ENCODE measurements at regions not wholly inside any gene's neighbourhood (a gene's known extent, or its start where the extent isn't known, plus 50 kb on each side); places are given as distances from the start of the nearest gene placed in this dataset.
A peak's percentile ranks its signal among the peaks of the same experiment; 100 is the strongest.
"Not testable (repeated sequence)": the region's sequence is repeated elsewhere in the genome, so short reads cannot be mapped to it uniquely, and the experiment has no call there.

- Histone ChIP-seq H3K9me3 (no peaks in the 10 kb centered on the region), H3K4me1 (peaks cover 0 to 9% (median 0%) of the 10 kb centered on the region in 4 donors), H3K4me3 (no peak overlapping the region), H3K36me3 (no peaks in the 10 kb centered on the region), H3K27ac (replicated peaks in 1 of 4) (no peak overlapping the region), H3K27me3 (no peaks in the 10 kb centered on the region)
- WGBS: 71% methylated on average over 4 of the region's 5 CpGs
- intact Hi-C loops (cut with DNase I): no loop called here
- TF ChIP-seq POLR2AphosphoS5 (IDR thresholded peaks at IDR 0.05) (no peak), POLR2A (IDR thresholded peaks at IDR 0.05; ENCODE audit: low read depth) (no peak)
- TF ChIP-seq, protein P1, sequence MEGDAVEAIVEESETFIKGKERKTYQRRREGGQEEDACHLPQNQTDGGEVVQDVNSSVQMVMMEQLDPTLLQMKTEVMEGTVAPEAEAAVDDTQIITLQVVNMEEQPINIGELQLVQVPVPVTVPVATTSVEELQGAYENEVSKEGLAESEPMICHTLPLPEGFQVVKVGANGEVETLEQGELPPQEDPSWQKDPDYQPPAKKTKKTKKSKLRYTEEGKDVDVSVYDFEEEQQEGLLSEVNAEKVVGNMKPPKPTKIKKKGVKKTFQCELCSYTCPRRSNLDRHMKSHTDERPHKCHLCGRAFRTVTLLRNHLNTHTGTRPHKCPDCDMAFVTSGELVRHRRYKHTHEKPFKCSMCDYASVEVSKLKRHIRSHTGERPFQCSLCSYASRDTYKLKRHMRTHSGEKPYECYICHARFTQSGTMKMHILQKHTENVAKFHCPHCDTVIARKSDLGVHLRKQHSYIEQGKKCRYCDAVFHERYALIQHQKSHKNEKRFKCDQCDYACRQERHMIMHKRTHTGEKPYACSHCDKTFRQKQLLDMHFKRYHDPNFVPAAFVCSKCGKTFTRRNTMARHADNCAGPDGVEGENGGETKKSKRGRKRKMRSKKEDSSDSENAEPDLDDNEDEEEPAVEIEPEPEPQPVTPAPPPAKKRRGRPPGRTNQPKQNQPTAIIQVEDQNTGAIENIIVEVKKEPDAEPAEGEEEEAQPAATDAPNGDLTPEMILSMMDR (IDR thresholded peaks at IDR 0.05): no peak
- DNase-seq (ENCODE audit: extremely low spot score): peak; percentile 75
Measured at GRCh38 chr2:175805442-175806124, 196.5 kb downstream of the LNPK start.

GRCh38 chr2:175804122-175804521 is 197.9 kb downstream of the LNPK start:
- intact Hi-C loops (cut with DNase I): no loop called here
- no peak overlapping the region for H3K4me3 ChIP-seq
- TF ChIP-seq, protein P1 (IDR thresholded peaks at IDR 0.05): no peak
- TF ChIP-seq POLR2AphosphoS5 (IDR thresholded peaks at IDR 0.05) (no peak), EP300 (IDR thresholded peaks at IDR 0.05) (no peak), POLR2A (IDR thresholded peaks at IDR 0.05; ENCODE audit: low read depth) (no peak)

DNA sequence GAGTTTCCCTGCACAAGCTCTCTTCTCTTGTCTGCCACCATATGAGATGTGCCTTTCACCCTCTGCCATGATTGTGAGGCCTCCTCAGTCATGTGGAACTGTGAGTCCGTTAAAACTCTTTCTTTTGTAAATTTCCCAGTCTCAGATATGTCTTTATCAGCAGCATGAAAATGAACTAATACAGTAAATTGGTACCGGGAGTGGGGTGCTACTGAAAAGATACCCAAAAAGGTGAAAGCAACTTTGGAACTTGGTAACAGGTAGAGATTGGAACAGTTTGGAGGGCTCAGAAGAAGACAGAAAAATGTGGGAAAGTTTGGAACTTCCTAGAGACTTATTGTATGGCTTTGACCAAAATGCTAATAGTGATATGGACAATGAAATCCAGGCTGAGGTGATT is 205.6 kb downstream of the LNPK start:
- peaks cover 0 to 19% (median 14%) of the 10 kb centered on the region in 4 donors for H3K9me3 ChIP-seq
- H3K27ac ChIP-seq (replicated peaks in 1 of 4); DNase-seq (ENCODE audit: extremely low spot score); H3K27me3 ChIP-seq; H3K36me3 ChIP-seq; H3K4me1 ChIP-seq; H3K4me3 ChIP-seq; intact Hi-C loops (cut with DNase I): not testable (repeated sequence)
- 91% methylated on average over 2 of the region's 2 CpGs for WGBS

More at GRCh38 chr2:175804122-175804521, 197.9 kb downstream of the LNPK start:
- Histone ChIP-seq H3K9me3 (no peaks in the 10 kb centered on the region), H3K27me3 (no peaks in the 10 kb centered on the region), H3K36me3 (no peaks in the 10 kb centered on the region), H3K4me1 (peaks cover 0 to 9% (median 0%) of the 10 kb centered on the region in 4 donors), H3K27ac (replicated peaks in 1 of 4) (no peak overlapping the region)
- peak; percentile 74 for DNase-seq (ENCODE audit: extremely low spot score)
- 88% methylated on average over 5 of the region's 5 CpGs for WGBS

DNA sequence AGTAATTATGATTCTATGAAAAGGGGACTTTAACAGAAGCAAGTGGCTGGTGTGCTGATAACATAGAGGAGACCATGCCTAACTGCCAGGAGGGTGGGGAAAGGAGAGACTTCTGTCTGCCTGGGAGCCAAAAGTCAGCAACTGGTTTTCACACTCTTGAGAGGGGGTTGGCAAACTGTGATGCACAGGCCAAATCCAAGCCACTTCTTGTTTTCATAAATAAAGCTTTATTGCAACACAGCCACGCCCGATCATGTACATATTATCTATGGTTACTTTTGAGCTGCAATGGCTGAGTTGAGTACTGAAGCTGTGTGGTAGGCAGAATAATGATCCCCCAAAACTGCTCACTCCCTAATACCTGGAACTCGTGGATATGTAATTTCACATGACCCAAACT is 208.4 kb downstream of the LNPK start:
- intact Hi-C loops (cut with DNase I): no loop called here

DNA sequence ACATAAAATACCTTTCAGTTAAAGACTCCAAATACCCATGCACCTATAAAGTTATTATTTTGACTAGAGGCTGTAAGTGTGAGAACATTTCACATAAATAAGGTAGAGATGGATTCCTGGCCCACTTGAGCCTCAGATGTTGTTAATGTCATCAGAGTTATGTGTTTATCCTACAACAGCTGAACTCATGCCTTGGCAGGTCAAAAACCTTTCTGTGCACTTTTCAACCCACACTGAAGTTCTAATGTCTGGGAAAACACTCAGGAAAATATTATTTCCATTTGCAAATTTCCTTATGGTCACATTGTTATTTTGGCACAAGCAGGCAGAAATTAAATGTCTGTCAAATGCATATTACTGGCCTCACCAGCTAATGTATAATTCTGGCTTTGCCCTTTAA is 209.2 kb downstream of the LNPK start:
- no peak for DNase-seq (ENCODE audit: extremely low spot score)
- H3K36me3 ChIP-seq: no peaks in the 10 kb centered on the region
- H3K9me3 ChIP-seq: peaks cover 0 to 19% (median 14%) of the 10 kb centered on the region in 4 donors
- intact Hi-C loops (cut with DNase I): no loop called here
- TF ChIP-seq POLR2A (IDR thresholded peaks at IDR 0.05; ENCODE audit: low read depth) (no peak), EP300 (IDR thresholded peaks at IDR 0.05) (no peak), POLR2AphosphoS5 (IDR thresholded peaks at IDR 0.05) (no peak)
- TF ChIP-seq, protein P1 (IDR thresholded peaks at IDR 0.05): no peak
- H3K4me1 ChIP-seq: no peaks in the 10 kb centered on the region
- H3K27ac ChIP-seq (replicated peaks in 1 of 4): no peak overlapping the region
- no peaks in the 10 kb centered on the region for H3K27me3 ChIP-seq
- no peak overlapping the region for H3K4me3 ChIP-seq

More for the DNA sequence above, 208.4 kb downstream of the LNPK start:
- Histone ChIP-seq H3K27ac (replicated peaks in 1 of 4) (no peak overlapping the region), H3K9me3 (peaks cover 0 to 19% (median 14%) of the 10 kb centered on the region in 4 donors), H3K27me3 (no peaks in the 10 kb centered on the region), H3K4me3 (no peak overlapping the region), H3K36me3 (no peaks in the 10 kb centered on the region), H3K4me1 (no peaks in the 10 kb centered on the region)
- TF ChIP-seq POLR2AphosphoS5 (IDR thresholded peaks at IDR 0.05) (no peak), POLR2A (IDR thresholded peaks at IDR 0.05; ENCODE audit: low read depth) (no peak), EP300 (IDR thresholded peaks at IDR 0.05) (no peak)
- TF ChIP-seq, protein P1 (IDR thresholded peaks at IDR 0.05): no peak
- peak; percentile 83 for DNase-seq (ENCODE audit: extremely low spot score)
- 87% methylated on average over 3 of the region's 3 CpGs for WGBS

Measured in esophagus muscularis mucosa (tissue), 4 donors.